Upper lobe of right lung (tissue), 1 donor: ENCODE measurements at regions not wholly inside any gene's neighbourhood (a gene's known extent, or its start where the extent isn't known, plus 50 kb on each side); places are given as distances from the start of the nearest gene placed in this dataset.

Experiments used
- ATAC-seq: fragments of 200-7000 bp; cut with Tn5 transposase; one replicate; pipeline ENCODE4 v1.9.1; 2020; ENCODE audit warnings: mild to moderate bottlenecking, moderate library complexity
- DNase-seq: peaks from one replicate; pipeline ENCODE4 v3.0.0-alpha.2; 2020
- H3K27ac ChIP-seq: fragments of 200-600 bp; one replicate; pipeline ENCODE4 v1.8.0; 2022
- H3K27me3 ChIP-seq: fragments of 200-600 bp; one replicate; pipeline ENCODE4 v1.8.0; 2022; ENCODE audit warnings: mild to moderate bottlenecking
- H3K36me3 ChIP-seq: fragments of 200-600 bp; one replicate; pipeline ENCODE4 v1.8.0; 2022
- H3K4me1 ChIP-seq: fragments of 200-600 bp; one replicate; pipeline ENCODE4 v1.8.0; 2022
- H3K4me3 ChIP-seq: fragments of 200-600 bp; one replicate; pipeline ENCODE4 v1.8.0; 2022; ENCODE audit warnings: mild to moderate bottlenecking
- H3K9me3 ChIP-seq: fragments of 200-600 bp; one replicate; pipeline ENCODE4 v1.8.0; 2022
- intact Hi-C: fragments of 100-400 bp; cut with DNase I; formaldehyde crosslinking; loops from one replicate; pipeline ENCODE4 v1.11.0; 2022
- TF ChIP-seq, protein P1 (sequence below): fragments of 200-600 bp; IDR thresholded peaks from one replicate; pipeline ENCODE4 v1.8.0; 2022; ENCODE audit warnings: antibody characterized with exemption
- donor health status: DM: no; HTN: yes; CAD: no; lungs with severe emphysema.

DNA sequence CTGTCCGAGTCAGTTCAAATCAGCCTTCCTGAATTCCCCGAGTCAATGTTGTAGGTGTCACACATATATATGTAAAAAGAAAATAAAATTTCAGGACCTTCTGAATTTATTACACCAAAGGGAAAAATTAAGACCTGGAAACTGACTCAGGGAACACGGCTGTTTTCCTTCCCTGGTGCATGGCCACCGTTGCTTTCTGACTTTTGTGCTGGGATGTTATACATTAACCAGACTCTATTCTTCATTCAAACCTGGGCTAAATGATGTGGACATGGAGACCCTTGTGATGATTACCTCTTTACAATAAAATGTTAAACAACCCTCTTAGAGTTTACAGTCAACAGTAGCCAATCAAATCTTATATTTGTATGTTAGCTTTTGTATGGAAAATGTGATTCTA is 51.4 kb upstream of the PLEKHG1 start:
- no peak overlapping the region for H3K4me3 ChIP-seq
- no peak overlapping the region for H3K27ac ChIP-seq
- DNase-seq (no peak), ATAC-seq (no peak)
- no peaks in the 10 kb centered on the region for H3K9me3 ChIP-seq
- H3K4me1 ChIP-seq = no peaks in the 10 kb centered on the region
- TF ChIP-seq, protein P1, sequence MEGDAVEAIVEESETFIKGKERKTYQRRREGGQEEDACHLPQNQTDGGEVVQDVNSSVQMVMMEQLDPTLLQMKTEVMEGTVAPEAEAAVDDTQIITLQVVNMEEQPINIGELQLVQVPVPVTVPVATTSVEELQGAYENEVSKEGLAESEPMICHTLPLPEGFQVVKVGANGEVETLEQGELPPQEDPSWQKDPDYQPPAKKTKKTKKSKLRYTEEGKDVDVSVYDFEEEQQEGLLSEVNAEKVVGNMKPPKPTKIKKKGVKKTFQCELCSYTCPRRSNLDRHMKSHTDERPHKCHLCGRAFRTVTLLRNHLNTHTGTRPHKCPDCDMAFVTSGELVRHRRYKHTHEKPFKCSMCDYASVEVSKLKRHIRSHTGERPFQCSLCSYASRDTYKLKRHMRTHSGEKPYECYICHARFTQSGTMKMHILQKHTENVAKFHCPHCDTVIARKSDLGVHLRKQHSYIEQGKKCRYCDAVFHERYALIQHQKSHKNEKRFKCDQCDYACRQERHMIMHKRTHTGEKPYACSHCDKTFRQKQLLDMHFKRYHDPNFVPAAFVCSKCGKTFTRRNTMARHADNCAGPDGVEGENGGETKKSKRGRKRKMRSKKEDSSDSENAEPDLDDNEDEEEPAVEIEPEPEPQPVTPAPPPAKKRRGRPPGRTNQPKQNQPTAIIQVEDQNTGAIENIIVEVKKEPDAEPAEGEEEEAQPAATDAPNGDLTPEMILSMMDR = no peak
- H3K36me3 ChIP-seq = no peaks in the 10 kb centered on the region
- no peaks in the 10 kb centered on the region for H3K27me3 ChIP-seq
- intact Hi-C loops = no loop called here

DNA sequence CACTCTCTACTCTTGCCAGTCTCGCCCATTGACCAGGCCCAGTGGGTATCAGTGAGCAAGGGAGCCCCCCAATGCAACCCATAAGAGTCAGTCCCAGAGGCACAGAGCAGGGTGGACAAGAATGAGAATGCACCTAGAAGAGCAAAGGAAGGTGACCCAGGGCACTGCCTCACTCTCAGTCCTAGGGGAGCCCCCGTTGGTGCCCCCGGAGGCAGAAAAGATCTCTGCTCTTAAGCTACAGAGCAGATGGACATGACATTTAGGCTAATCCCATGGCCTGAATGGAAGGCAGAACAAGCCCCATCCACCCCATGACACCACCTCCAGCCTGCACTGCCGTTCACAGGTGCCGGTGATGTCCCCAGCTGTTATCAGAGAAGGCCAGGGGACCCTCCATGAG is 50.7 kb upstream of the PLEKHG1 start:
- intact Hi-C loops = no loop called here
- Histone ChIP-seq H3K9me3 (no peaks in the 10 kb centered on the region), H3K4me3 (no peak overlapping the region), H3K36me3 (no peaks in the 10 kb centered on the region), H3K27ac (no peak overlapping the region), H3K4me1 (no peaks in the 10 kb centered on the region), H3K27me3 (no peaks in the 10 kb centered on the region)
- DNase-seq = no peak
- TF ChIP-seq, protein P1 = no peak
- ATAC-seq = no peak

GRCh38 chr6:150549674-150550101 is 50.0 kb upstream of the PLEKHG1 start:
- Histone ChIP-seq H3K36me3 (no peaks in the 10 kb centered on the region), H3K4me3 (no peak overlapping the region), H3K9me3 (no peaks in the 10 kb centered on the region), H3K27me3 (no peaks in the 10 kb centered on the region), H3K27ac (no peak overlapping the region), H3K4me1 (no peaks in the 10 kb centered on the region)
- TF ChIP-seq, protein P1 = no peak
- no peak for ATAC-seq
- DNase-seq = no peak
- intact Hi-C loops = no loop called here
